Natural killer cell (primary cell): ENCODE measurements at regions not wholly inside any gene's neighbourhood (a gene's known extent, or its start where the extent isn't known, plus 50 kb on each side); places are given as distances from the start of the nearest gene placed in this dataset.
A peak's percentile ranks its signal among the peaks of the same experiment; 100 is the strongest.

Experiments used
- ATAC-seq, 3 donors: fragments of 150-1000 bp in 2 of 3; fragments of 200-7000 bp in 1 of 3; cut with Tn5 transposase; 1 replicate in 1 of 3; 2 replicates in 2 of 3; pipeline ENCODE4 v1.10.0; 2021; ENCODE audit warnings: mild to moderate bottlenecking in 2 of 3, moderate library complexity in 2 of 3
- DNase-seq, 2 donors: peaks; one replicate each; pipeline versions ENCODE4 v3.0.0 to v3.0.0-alpha.2; 2013 to 2021; ENCODE audit warnings: mixed read lengths in 1 of 2
- H3K27ac ChIP-seq: one replicate; pipeline ENCODE4 v1.5.1; 2013; ENCODE audit warnings: mild to moderate bottlenecking, low read length
- H3K27me3 ChIP-seq: one replicate; pipeline ENCODE4 v1.6.1; 2013; ENCODE audit warnings: low read length; ENCODE audit not compliant: control insufficient read depth, insufficient read depth
- H3K36me3 ChIP-seq: one replicate; pipeline ENCODE4 v1.6.1; 2013; ENCODE audit warnings: low read length; ENCODE audit not compliant: control insufficient read depth, insufficient read depth
- H3K4me1 ChIP-seq: one replicate; pipeline ENCODE4 v1.6.1; 2013; ENCODE audit warnings: low read length; ENCODE audit not compliant: control insufficient read depth, insufficient read depth
- H3K4me3 ChIP-seq: one replicate; pipeline ENCODE4 v1.5.1; 2013; ENCODE audit warnings: low read length
- H3K9me3 ChIP-seq: one replicate; pipeline ENCODE4 v1.6.1; 2013; ENCODE audit warnings: low read length; ENCODE audit not compliant: control insufficient read depth, insufficient read depth
- H3K27ac Mint-ChIP-seq, 2 donors: one replicate each; pipeline ENCODE4 v1.8.0; 2022; ENCODE audit warnings: mild to moderate bottlenecking in 2 of 2, mixed read lengths in 2 of 2, moderate library complexity in 1 of 2
- H3K27me3 Mint-ChIP-seq, 2 donors: one replicate each; pipeline ENCODE4 v1.8.0; 2022; ENCODE audit warnings: low read depth in 2 of 2, mixed read lengths in 2 of 2
- H3K36me3 Mint-ChIP-seq: one replicate; pipeline ENCODE4 v1.8.0; 2022; ENCODE audit warnings: mixed read lengths
- H3K4me1 Mint-ChIP-seq, 2 donors: one replicate each; pipeline ENCODE4 v1.8.0; 2022; ENCODE audit warnings: mixed read lengths in 2 of 2
- H3K4me3 Mint-ChIP-seq: one replicate; pipeline ENCODE4 v1.8.0; 2022; ENCODE audit warnings: mild to moderate bottlenecking, moderate library complexity, mixed read lengths
- H3K9me3 Mint-ChIP-seq, 2 donors: one replicate each; pipeline ENCODE4 v1.8.0; 2022; ENCODE audit warnings: mixed read lengths in 2 of 2
- CTCF ChIP-seq: fragments of 200-600 bp; IDR thresholded peaks from one replicate; pipeline ENCODE4 v1.8.0; 2022; ENCODE audit warnings: antibody characterized with exemption
- WGBS: methylation state at CpG from one replicate; pipeline ENCODE4 v1.1.7; 2013; ENCODE audit warnings: missing lambda C conversion rate; ENCODE audit not compliant: insufficient coverage; 5-methylcytosine and 5-hydroxymethylcytosine counted together
- intact Hi-C: fragments of 100-400 bp; cut with micrococcal nuclease; formaldehyde crosslinking; loops from one replicate; pipeline ENCODE4 v1.14.2; 2022

- TF ChIP-seq CTCF = no peak
- intact Hi-C loops = no loop called here
- Mint-ChIP-seq H3K9me3 (no peaks in the 10 kb centered on the region), H3K27ac (peak overlapping the region; percentile 47 to 73), H3K36me3 (no peaks in the 10 kb centered on the region), H3K4me1 (peaks cover 31 to 32% of the 10 kb centered on the region in 2 donors), H3K4me3 (peak overlapping the region; percentile 69), H3K27me3 (no peaks in the 10 kb centered on the region)
- Histone ChIP-seq H3K9me3 (no peaks in the 10 kb centered on the region), H3K27ac (no peak overlapping the region), H3K27me3 (peaks cover 2% of the 10 kb centered on the region), H3K36me3 (no peaks in the 10 kb centered on the region), H3K4me1 (peaks cover 17% of the 10 kb centered on the region), H3K4me3 (no peak overlapping the region)
- peak; percentile 44 to 70 (median 50) for ATAC-seq
- peak in 1 of 2 donors; percentile 49 for DNase-seq
- 17% methylated on average over 5 of the region's 7 CpGs for WGBS
These were observed 412.6 kb downstream of the MLLT3 start for GRCh38 chr9:20209391-20210340.

GRCh38 chr9:20208961-20209371, 413.3 kb downstream of the MLLT3 start:
- peaks cover 31 to 32% of the 10 kb centered on the region in 2 donors for H3K4me1 Mint-ChIP-seq
- no peaks in the 10 kb centered on the region for H3K9me3 Mint-ChIP-seq
- Histone ChIP-seq H3K27me3 (peaks cover 2% of the 10 kb centered on the region), H3K9me3 (no peaks in the 10 kb centered on the region), H3K36me3 (no peaks in the 10 kb centered on the region), H3K27ac (no peak overlapping the region), H3K4me3 (no peak overlapping the region), H3K4me1 (peaks cover 17% of the 10 kb centered on the region)
- intact Hi-C loops = no loop called here
- peak overlapping the region; percentile 69 for H3K4me3 Mint-ChIP-seq
- WGBS = 100% methylated on average over 1 of the region's 1 CpG
- H3K27ac Mint-ChIP-seq = peak overlapping the region; percentile 47 to 73
- no peak for TF ChIP-seq CTCF
- H3K27me3 Mint-ChIP-seq = no peaks in the 10 kb centered on the region
- no peaks in the 10 kb centered on the region for H3K36me3 Mint-ChIP-seq
- DNase-seq (peak in 1 of 2 donors; percentile 6), ATAC-seq (no peak)

- no peak overlapping the region for H3K4me3 Mint-ChIP-seq
- H3K36me3 ChIP-seq = no peaks in the 10 kb centered on the region
- H3K27me3 Mint-ChIP-seq = peaks cover 0 to 6% of the 10 kb centered on the region in 2 donors
- DNase-seq (no peak), ATAC-seq (no peak)
- H3K4me3 ChIP-seq = no peak overlapping the region
- H3K9me3 Mint-ChIP-seq = no peaks in the 10 kb centered on the region
- intact Hi-C loops = no loop called here
- H3K27me3 ChIP-seq = peaks cover 2% of the 10 kb centered on the region
- H3K27ac ChIP-seq = no peak overlapping the region
- no peaks in the 10 kb centered on the region for H3K9me3 ChIP-seq
- WGBS = 92% methylated on average over 5 of the region's 5 CpGs
- no peaks in the 10 kb centered on the region for H3K36me3 Mint-ChIP-seq
- peaks cover 31 to 32% of the 10 kb centered on the region in 2 donors for H3K4me1 Mint-ChIP-seq
- peaks cover 17% of the 10 kb centered on the region for H3K4me1 ChIP-seq
- H3K27ac Mint-ChIP-seq = peak overlapping the region in 1 of 2 donors; percentile 18
- TF ChIP-seq CTCF = no peak
These were observed 414.1 kb downstream of the MLLT3 start for GRCh38 chr9:20208226-20208625.
